ENCODE measurements at regions not wholly inside any gene's neighbourhood (a gene's known extent, or its start where the extent isn't known, plus 50 kb on each side); places are given as distances from the start of the nearest gene placed in this dataset.

DNA sequence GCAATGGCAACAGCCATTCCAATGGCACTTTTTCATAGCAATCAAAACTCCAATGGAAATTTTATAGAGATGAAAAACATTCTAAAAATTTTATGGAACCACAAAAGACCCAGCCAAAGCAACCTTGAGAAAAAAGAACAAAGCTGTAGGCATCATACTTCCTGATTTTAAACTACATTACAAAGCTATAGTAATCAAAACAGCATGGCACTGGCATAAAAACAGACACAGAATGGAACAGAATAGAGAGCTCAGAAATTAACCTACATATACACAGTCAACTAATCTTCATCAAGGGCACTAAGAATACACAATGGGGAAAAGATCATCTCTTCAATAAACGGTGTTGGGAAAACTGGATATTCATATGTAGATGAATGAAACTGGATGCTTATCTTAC is 401.5 kb downstream of the NPHP4 start:
- TF ChIP-seq, protein P1, sequence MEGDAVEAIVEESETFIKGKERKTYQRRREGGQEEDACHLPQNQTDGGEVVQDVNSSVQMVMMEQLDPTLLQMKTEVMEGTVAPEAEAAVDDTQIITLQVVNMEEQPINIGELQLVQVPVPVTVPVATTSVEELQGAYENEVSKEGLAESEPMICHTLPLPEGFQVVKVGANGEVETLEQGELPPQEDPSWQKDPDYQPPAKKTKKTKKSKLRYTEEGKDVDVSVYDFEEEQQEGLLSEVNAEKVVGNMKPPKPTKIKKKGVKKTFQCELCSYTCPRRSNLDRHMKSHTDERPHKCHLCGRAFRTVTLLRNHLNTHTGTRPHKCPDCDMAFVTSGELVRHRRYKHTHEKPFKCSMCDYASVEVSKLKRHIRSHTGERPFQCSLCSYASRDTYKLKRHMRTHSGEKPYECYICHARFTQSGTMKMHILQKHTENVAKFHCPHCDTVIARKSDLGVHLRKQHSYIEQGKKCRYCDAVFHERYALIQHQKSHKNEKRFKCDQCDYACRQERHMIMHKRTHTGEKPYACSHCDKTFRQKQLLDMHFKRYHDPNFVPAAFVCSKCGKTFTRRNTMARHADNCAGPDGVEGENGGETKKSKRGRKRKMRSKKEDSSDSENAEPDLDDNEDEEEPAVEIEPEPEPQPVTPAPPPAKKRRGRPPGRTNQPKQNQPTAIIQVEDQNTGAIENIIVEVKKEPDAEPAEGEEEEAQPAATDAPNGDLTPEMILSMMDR (IDR thresholded peaks at IDR 0.05): no peak
- no peak for TF ChIP-seq POLR2A (IDR thresholded peaks at IDR 0.05)

Measured in right lobe of liver (tissue), 4 donors.